ENCODE measurements at regions not wholly inside any gene's neighbourhood (a gene's known extent, or its start where the extent isn't known, plus 50 kb on each side); places are given as distances from the start of the nearest gene placed in this dataset.

DNA sequence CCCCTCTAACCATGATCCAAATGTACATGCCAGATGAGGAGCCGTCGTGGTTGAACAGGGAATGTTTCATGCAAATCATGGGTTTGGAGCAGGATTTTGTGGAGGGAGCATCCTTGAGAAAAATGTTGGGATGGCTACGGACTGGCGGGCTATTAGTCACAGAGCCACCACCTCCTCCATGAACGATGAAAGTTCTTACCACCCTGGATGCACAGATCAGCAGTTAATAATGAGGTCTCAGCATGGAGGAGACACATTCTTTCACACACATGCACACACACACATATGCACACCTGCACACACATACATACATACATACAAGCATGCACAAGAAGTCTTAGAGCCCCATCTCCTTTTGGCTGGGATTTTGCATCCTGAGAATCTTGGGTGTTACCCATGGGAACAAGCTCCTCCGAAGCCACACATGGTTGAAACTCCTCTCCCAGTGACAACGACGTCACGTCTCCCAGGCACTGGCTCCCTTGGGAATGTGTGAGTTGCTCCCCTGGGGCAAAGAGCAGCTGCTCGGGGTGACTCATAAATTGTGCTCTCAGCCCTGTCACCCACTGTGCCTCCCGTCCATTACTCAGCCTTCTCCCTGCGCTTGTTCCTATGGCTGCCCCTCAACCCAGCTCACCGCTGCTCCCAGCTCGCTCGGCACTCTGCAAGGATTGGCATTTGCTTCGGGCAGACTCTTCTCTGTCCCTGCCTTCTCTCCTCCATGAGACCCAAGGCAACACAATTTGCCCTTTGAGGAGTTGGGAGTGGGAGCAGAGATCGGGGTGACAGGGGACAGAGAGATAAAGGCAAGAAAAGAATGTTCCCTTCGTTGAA, 344.6 kb downstream of the SOX9 start (continued):
- TF ChIP-seq RNF2 (IDR thresholded peaks at IDR 0.05; ENCODE audit: borderline replicate concordance, low read depth), result no peak
- peak; percentile 69 for TF ChIP-seq RFX5 (IDR thresholded peaks at IDR 0.05)
- TF ChIP-seq, protein P1, sequence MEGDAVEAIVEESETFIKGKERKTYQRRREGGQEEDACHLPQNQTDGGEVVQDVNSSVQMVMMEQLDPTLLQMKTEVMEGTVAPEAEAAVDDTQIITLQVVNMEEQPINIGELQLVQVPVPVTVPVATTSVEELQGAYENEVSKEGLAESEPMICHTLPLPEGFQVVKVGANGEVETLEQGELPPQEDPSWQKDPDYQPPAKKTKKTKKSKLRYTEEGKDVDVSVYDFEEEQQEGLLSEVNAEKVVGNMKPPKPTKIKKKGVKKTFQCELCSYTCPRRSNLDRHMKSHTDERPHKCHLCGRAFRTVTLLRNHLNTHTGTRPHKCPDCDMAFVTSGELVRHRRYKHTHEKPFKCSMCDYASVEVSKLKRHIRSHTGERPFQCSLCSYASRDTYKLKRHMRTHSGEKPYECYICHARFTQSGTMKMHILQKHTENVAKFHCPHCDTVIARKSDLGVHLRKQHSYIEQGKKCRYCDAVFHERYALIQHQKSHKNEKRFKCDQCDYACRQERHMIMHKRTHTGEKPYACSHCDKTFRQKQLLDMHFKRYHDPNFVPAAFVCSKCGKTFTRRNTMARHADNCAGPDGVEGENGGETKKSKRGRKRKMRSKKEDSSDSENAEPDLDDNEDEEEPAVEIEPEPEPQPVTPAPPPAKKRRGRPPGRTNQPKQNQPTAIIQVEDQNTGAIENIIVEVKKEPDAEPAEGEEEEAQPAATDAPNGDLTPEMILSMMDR (IDR thresholded peaks at IDR 0.05), result no peak
- TF ChIP-seq MYC (IDR thresholded peaks at IDR 0.05; ENCODE audit: borderline replicate concordance, low read length), result no peak; the same call in 1 of the 2 replicates
- TF ChIP-seq GATA3 (IDR thresholded peaks at IDR 0.05; ENCODE audit: borderline replicate concordance), result peak; percentile 92
- no peak for TF ChIP-seq CBX8 (IDR thresholded peaks at IDR 0.05)
- TF ChIP-seq FOSB (CRISPR knock-in tag; IDR thresholded peaks at IDR 0.05), result peak; percentile 64; the same call in 1 of the 2 replicates
- TF ChIP-seq, protein P2, sequence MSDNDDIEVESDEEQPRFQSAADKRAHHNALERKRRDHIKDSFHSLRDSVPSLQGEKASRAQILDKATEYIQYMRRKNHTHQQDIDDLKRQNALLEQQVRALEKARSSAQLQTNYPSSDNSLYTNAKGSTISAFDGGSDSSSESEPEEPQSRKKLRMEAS (IDR thresholded peaks at IDR 0.05), result peak; percentile 94
- peak; percentile 82 for TF ChIP-seq MAFK (IDR thresholded peaks at IDR 0.05; ENCODE audit: partially characterized antibody)
- TF ChIP-seq, protein P3, sequence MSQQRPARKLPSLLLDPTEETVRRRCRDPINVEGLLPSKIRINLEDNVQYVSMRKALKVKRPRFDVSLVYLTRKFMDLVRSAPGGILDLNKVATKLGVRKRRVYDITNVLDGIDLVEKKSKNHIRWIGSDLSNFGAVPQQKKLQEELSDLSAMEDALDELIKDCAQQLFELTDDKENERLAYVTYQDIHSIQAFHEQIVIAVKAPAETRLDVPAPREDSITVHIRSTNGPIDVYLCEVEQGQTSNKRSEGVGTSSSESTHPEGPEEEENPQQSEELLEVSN (IDR thresholded peaks at IDR 0.05; ENCODE audit: borderline replicate concordance, low read depth), result 0 out of 2 replicates have a peak, but pooled peaks have one; percentile 48
- TF ChIP-seq SMC3 (IDR thresholded peaks at IDR 0.05), result peak; percentile 45
- TF ChIP-seq CHD2 (IDR thresholded peaks at IDR 0.05; ENCODE audit: low read length, partially characterized antibody), result no peak
- TF ChIP-seq, protein P4, sequence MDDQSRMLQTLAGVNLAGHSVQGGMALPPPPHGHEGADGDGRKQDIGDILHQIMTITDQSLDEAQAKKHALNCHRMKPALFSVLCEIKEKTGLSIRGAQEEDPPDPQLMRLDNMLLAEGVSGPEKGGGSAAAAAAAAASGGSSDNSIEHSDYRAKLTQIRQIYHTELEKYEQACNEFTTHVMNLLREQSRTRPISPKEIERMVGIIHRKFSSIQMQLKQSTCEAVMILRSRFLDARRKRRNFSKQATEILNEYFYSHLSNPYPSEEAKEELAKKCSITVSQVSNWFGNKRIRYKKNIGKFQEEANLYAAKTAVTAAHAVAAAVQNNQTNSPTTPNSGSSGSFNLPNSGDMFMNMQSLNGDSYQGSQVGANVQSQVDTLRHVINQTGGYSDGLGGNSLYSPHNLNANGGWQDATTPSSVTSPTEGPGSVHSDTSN (IDR thresholded peaks at IDR 0.05), result peak; percentile 82
- TF ChIP-seq, protein P5, sequence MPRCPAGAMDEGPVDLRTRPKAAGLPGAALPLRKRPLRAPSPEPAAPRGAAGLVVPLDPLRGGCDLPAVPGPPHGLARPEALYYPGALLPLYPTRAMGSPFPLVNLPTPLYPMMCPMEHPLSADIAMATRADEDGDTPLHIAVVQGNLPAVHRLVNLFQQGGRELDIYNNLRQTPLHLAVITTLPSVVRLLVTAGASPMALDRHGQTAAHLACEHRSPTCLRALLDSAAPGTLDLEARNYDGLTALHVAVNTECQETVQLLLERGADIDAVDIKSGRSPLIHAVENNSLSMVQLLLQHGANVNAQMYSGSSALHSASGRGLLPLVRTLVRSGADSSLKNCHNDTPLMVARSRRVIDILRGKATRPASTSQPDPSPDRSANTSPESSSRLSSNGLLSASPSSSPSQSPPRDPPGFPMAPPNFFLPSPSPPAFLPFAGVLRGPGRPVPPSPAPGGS (IDR thresholded peaks at IDR 0.05), result peak; percentile 81; the same call in 1 of the 3 replicates
- TF ChIP-seq CEBPB (IDR thresholded peaks at IDR 0.05), result peak in 1 of 2 experiments; percentile 37; a peak in 1 of 4 replicates
- 0 out of 2 replicates have a peak, but pooled peaks have one; percentile 50 for TF ChIP-seq HEYL (CRISPR knock-in tag; IDR thresholded peaks at IDR 0.05)
- peak; percentile 67; the same call in 1 of the 2 replicates for TF ChIP-seq HOXB13 (CRISPR knock-in tag; IDR thresholded peaks at IDR 0.05; ENCODE audit: low read depth)
- TF ChIP-seq EP300 (IDR thresholded peaks at IDR 0.05), result peak; percentile 76 to 80; a peak in 3 of 5 replicates
- TF ChIP-seq JUN (IDR thresholded peaks at IDR 0.05), result peak; percentile 75 to 81; a peak in 4 of 5 replicates
- TF ChIP-seq HOXA7 (CRISPR knock-in tag; IDR thresholded peaks at IDR 0.05), result 0 out of 2 replicates have a peak, but pooled peaks have one; percentile 29
- 0 out of 2 replicates have a peak, but pooled peaks have one; percentile 13 for TF ChIP-seq ZSCAN20 (CRISPR knock-in tag; IDR thresholded peaks at IDR 0.05)
- TF ChIP-seq NR3C1 (IDR thresholded peaks at IDR 0.05), result no peak
- TF ChIP-seq ZC3H11A (IDR thresholded peaks at IDR 0.05), result no peak; the same call in 1 of the 2 replicates
- TF ChIP-seq RCOR1 (IDR thresholded peaks at IDR 0.05; ENCODE audit: low read depth, low read length), result 0 out of 2 replicates have a peak, but pooled peaks have one; percentile 27
- TF ChIP-seq RAD21 (conservative IDR thresholded peaks at IDR 0.05 in 1 of 2, IDR thresholded peaks at IDR 0.05 in 1 of 2), result peak; percentile 29 to 49
- TF ChIP-seq TFCP2L1 (CRISPR knock-in tag; IDR thresholded peaks at IDR 0.05), result no peak
- no peak for TF ChIP-seq POLR2A (IDR thresholded peaks at IDR 0.05; ENCODE audit: low read length)
- no peak for TF ChIP-seq HDAC2 (IDR thresholded peaks at IDR 0.05)
- TF ChIP-seq NFE2L2 (conservative IDR thresholded peaks at IDR 0.05; ENCODE audit: low read length), result no peak
- TF ChIP-seq POLR2AphosphoS2 (conservative IDR thresholded peaks at IDR 0.05; ENCODE audit: low read length), result peak; percentile 63; the same call in 1 of the 2 replicates
